ENCODE measurements at regions not wholly inside any gene's neighbourhood (a gene's known extent, or its start where the extent isn't known, plus 50 kb on each side); places are given as distances from the start of the nearest gene placed in this dataset.
"Not testable (repeated sequence)": the region's sequence is repeated elsewhere in the genome, so short reads cannot be mapped to it uniquely, and the experiment has no call there.

GRCh38 chr18:42533009-42533575 lies 578.1 kb downstream of the PIK3C3 start:
- DNase-seq (ENCODE audit: low read depth in 1 of 2, low spot score in 1 of 2): no peak

GRCh38 chr18:42533616-42534015 lies 578.6 kb downstream of the PIK3C3 start:
- no peak for DNase-seq (ENCODE audit: low read depth in 1 of 2, low spot score in 1 of 2)

- DNase-seq (ENCODE audit: low read depth in 1 of 2, low spot score in 1 of 2): no peak
These were observed 579.3 kb downstream of the PIK3C3 start for GRCh38 chr18:42534313-42534712.

- DNase-seq (ENCODE audit: low read depth in 1 of 2, low spot score in 1 of 2): no peak
These were observed 579.0 kb downstream of the RIT2 start for GRCh38 chr18:42536442-42536841.

GRCh38 chr18:42537291-42537690 lies 578.2 kb downstream of the RIT2 start:
- no peak for DNase-seq (ENCODE audit: low read depth in 1 of 2, low spot score in 1 of 2)

GRCh38 chr18:42544901-42545300 lies 570.6 kb downstream of the RIT2 start:
- no peak for DNase-seq (ENCODE audit: low read depth in 1 of 2, low spot score in 1 of 2)

GRCh38 chr18:42545825-42546224 lies 569.7 kb downstream of the RIT2 start:
- no peak for DNase-seq (ENCODE audit: low read depth in 1 of 2, low spot score in 1 of 2)

- no peak for DNase-seq (ENCODE audit: low read depth in 1 of 2, low spot score in 1 of 2)
These were observed 567.0 kb downstream of the RIT2 start for GRCh38 chr18:42548493-42548892.

GRCh38 chr18:42549596-42549995 lies 565.9 kb downstream of the RIT2 start:
- no peak for DNase-seq (ENCODE audit: low read depth in 1 of 2, low spot score in 1 of 2)

- not testable (repeated sequence) for DNase-seq (ENCODE audit: low read depth in 1 of 2, low spot score in 1 of 2)
These were observed 562.9 kb downstream of the RIT2 start for GRCh38 chr18:42552559-42552958.

- no peak for DNase-seq (ENCODE audit: low read depth in 1 of 2, low spot score in 1 of 2)
These were observed 556.3 kb downstream of the RIT2 start for GRCh38 chr18:42559069-42559690.

- DNase-seq (ENCODE audit: low read depth in 1 of 2, low spot score in 1 of 2): no peak
These were observed 554.0 kb downstream of the RIT2 start for GRCh38 chr18:42561521-42561920.

GRCh38 chr18:42563995-42564394 lies 551.5 kb downstream of the RIT2 start:
- no peak for DNase-seq (ENCODE audit: low read depth in 1 of 2, low spot score in 1 of 2)

GRCh38 chr18:42564761-42565160 lies 550.7 kb downstream of the RIT2 start:
- no peak for DNase-seq (ENCODE audit: low read depth in 1 of 2, low spot score in 1 of 2)

- no peak for DNase-seq (ENCODE audit: low read depth in 1 of 2, low spot score in 1 of 2)
These were observed 546.7 kb downstream of the RIT2 start for GRCh38 chr18:42568773-42569172.

- DNase-seq (ENCODE audit: low read depth in 1 of 2, low spot score in 1 of 2): no peak
These were observed 540.6 kb downstream of the RIT2 start for GRCh38 chr18:42574871-42575270.

GRCh38 chr18:42576124-42576523 lies 539.4 kb downstream of the RIT2 start:
- DNase-seq (ENCODE audit: low read depth in 1 of 2, low spot score in 1 of 2): no peak

GRCh38 chr18:42578792-42579191 lies 536.7 kb downstream of the RIT2 start:
- DNase-seq (ENCODE audit: low read depth in 1 of 2, low spot score in 1 of 2): no peak

- no peak for DNase-seq (ENCODE audit: low read depth in 1 of 2, low spot score in 1 of 2)
These were observed 533.2 kb downstream of the RIT2 start for GRCh38 chr18:42582266-42582665.

- DNase-seq (ENCODE audit: low read depth in 1 of 2, low spot score in 1 of 2): no peak
These were observed 532.2 kb downstream of the RIT2 start for GRCh38 chr18:42583283-42583731.

- DNase-seq (ENCODE audit: low read depth in 1 of 2, low spot score in 1 of 2): no peak
These were observed 528.9 kb downstream of the RIT2 start for GRCh38 chr18:42586601-42587000.

GRCh38 chr18:42588786-42589185 lies 526.7 kb downstream of the RIT2 start:
- DNase-seq (ENCODE audit: low read depth in 1 of 2, low spot score in 1 of 2): no peak

- no peak for DNase-seq (ENCODE audit: low read depth in 1 of 2, low spot score in 1 of 2)
These were observed 510.7 kb downstream of the RIT2 start for GRCh38 chr18:42604820-42605219.

Data from activated CD4-positive, alpha-beta T cell treated with anti-CD3 and anti-CD28 coated beads, Interleukin-2, amount 50 U/mL, for 24 hours (primary cell).